IMR-90 (cell line): ENCODE measurements at regions not wholly inside any gene's neighbourhood (a gene's known extent, or its start where the extent isn't known, plus 50 kb on each side); places are given as distances from the start of the nearest gene placed in this dataset.

ENCODE experiments used
- CHD1 ChIP-seq: IDR thresholded peaks from 2 replicates; pipeline ENCODE4 v1.6.1; 2012; ENCODE audit warnings: low read depth, low read length, improper control_type of control experiment
- CTCF ChIP-seq: conservative IDR thresholded peaks from 2 replicates; pipeline ENCODE4 v1.5.1; 2012; ENCODE audit warnings: mild to moderate bottlenecking, low read depth, low read length, improper control_type of control experiment
- ELK1 ChIP-seq: fragments of 150-350 bp; IDR thresholded peaks from 2 replicates; pipeline ENCODE4 v1.6.1; 2016; ENCODE audit warnings: low read depth, mild to moderate bottlenecking, low read length, moderate library complexity, borderline replicate concordance
- POLR2A ChIP-seq: IDR thresholded peaks from 2 replicates; pipeline ENCODE4 v1.6.1; 2012; ENCODE audit warnings: mild to moderate bottlenecking, low read depth, low read length
- RAD21 ChIP-seq: IDR thresholded peaks from 2 replicates; pipeline ENCODE4 v1.6.1; 2012; ENCODE audit warnings: low read length, improper control_type of control experiment
- SMC3 ChIP-seq: fragments of 150-350 bp; IDR thresholded peaks from 2 replicates; pipeline ENCODE4 v1.6.1; 2016; ENCODE audit warnings: low read depth, mild to moderate bottlenecking, antibody characterized with exemption, low read length, moderate library complexity

GRCh38 chr21:17967319-17967718 is 148.2 kb upstream of the C21orf91 start:
- TF ChIP-seq SMC3 (no peak), CHD1 (no peak), CTCF (no peak), RAD21 (no peak), ELK1 (no peak), POLR2A (no peak)
